ENCODE measurements at regions not wholly inside any gene's neighbourhood (a gene's known extent, or its start where the extent isn't known, plus 50 kb on each side); places are given as distances from the start of the nearest gene placed in this dataset.
"Not testable (repeated sequence)": the region's sequence is repeated elsewhere in the genome, so short reads cannot be mapped to it uniquely, and the experiment has no call there.

GRCh38 chr1:144103156-144103880, 131.5 kb upstream of the FAM72C start:
- TF ChIP-seq CTCF, POLR2A (IDR thresholded peaks at IDR 0.05): not testable (repeated sequence)

Measured in adrenal gland (tissue), 5 donors.